NB4 (cell line): ENCODE measurements at regions not wholly inside any gene's neighbourhood (a gene's known extent, or its start where the extent isn't known, plus 50 kb on each side); places are given as distances from the start of the nearest gene placed in this dataset.

Source experiments
- MYC ChIP-seq: IDR thresholded peaks from 2 replicates; pipeline ENCODE4 v1.6.1; 2011; ENCODE audit warnings: low read depth, low read length
- POLR2A ChIP-seq: IDR thresholded peaks from 2 replicates; pipeline ENCODE4 v1.6.1; 2011; ENCODE audit warnings: mild to moderate bottlenecking; ENCODE audit not compliant: insufficient read length; ENCODE audit errors: extremely low read depth
- TF ChIP-seq, protein P1 (sequence below): IDR thresholded peaks from one replicate; pipeline ENCODE4 v1.5.1; 2012; ENCODE audit warnings: low read depth, low read length
- TF ChIP-seq, protein P2 (sequence below): IDR thresholded peaks from 2 replicates; pipeline ENCODE4 v1.6.1; 2011; ENCODE audit warnings: low read depth, low read length

- TF ChIP-seq POLR2A = no peak
- TF ChIP-seq, protein P1, sequence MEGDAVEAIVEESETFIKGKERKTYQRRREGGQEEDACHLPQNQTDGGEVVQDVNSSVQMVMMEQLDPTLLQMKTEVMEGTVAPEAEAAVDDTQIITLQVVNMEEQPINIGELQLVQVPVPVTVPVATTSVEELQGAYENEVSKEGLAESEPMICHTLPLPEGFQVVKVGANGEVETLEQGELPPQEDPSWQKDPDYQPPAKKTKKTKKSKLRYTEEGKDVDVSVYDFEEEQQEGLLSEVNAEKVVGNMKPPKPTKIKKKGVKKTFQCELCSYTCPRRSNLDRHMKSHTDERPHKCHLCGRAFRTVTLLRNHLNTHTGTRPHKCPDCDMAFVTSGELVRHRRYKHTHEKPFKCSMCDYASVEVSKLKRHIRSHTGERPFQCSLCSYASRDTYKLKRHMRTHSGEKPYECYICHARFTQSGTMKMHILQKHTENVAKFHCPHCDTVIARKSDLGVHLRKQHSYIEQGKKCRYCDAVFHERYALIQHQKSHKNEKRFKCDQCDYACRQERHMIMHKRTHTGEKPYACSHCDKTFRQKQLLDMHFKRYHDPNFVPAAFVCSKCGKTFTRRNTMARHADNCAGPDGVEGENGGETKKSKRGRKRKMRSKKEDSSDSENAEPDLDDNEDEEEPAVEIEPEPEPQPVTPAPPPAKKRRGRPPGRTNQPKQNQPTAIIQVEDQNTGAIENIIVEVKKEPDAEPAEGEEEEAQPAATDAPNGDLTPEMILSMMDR = no peak
- TF ChIP-seq, protein P2, sequence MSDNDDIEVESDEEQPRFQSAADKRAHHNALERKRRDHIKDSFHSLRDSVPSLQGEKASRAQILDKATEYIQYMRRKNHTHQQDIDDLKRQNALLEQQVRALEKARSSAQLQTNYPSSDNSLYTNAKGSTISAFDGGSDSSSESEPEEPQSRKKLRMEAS = no peak
- TF ChIP-seq MYC = no peak
These were observed 63.9 kb upstream of the CCDC196 start for GRCh38 chr14:66421990-66422946.
